Lower lobe of right lung (tissue), 2 donors: ENCODE measurements at regions not wholly inside any gene's neighbourhood (a gene's known extent, or its start where the extent isn't known, plus 50 kb on each side); places are given as distances from the start of the nearest gene placed in this dataset.

ENCODE experiments used
- ATAC-seq, 2 donors: fragments of 200-7000 bp; cut with Tn5 transposase; one replicate each; pipeline ENCODE4 v1.9.1; 2020 to 2022; ENCODE audit warnings: mild to moderate bottlenecking in 2 of 2, moderate library complexity in 2 of 2
- DNase-seq: peaks from one replicate; pipeline ENCODE4 v3.0.0-alpha.2; 2020
- H3K27ac ChIP-seq: fragments of 200-600 bp; one replicate; pipeline ENCODE4 v1.8.0; 2022
- H3K27me3 ChIP-seq: fragments of 200-600 bp; one replicate; pipeline ENCODE4 v1.8.0; 2022; ENCODE audit warnings: low read depth
- H3K36me3 ChIP-seq: fragments of 200-600 bp; one replicate; pipeline ENCODE4 v1.8.0; 2022; ENCODE audit warnings: mild to moderate bottlenecking
- H3K4me1 ChIP-seq: fragments of 200-600 bp; one replicate; pipeline ENCODE4 v1.8.0; 2022
- H3K4me3 ChIP-seq: fragments of 200-600 bp; one replicate; pipeline ENCODE4 v1.8.0; 2022; ENCODE audit warnings: mild to moderate bottlenecking
- H3K9me3 ChIP-seq: fragments of 200-600 bp; one replicate; pipeline ENCODE4 v1.8.0; 2022
- CTCF ChIP-seq: fragments of 200-600 bp; IDR thresholded peaks from one replicate; pipeline ENCODE4 v1.8.0; 2022; ENCODE audit warnings: antibody characterized with exemption, mild to moderate bottlenecking
- intact Hi-C: fragments of 100-400 bp; cut with DNase I; formaldehyde crosslinking; loops from one replicate; pipeline ENCODE4 v1.11.0; 2022
- donor health status: DM: no; HTN: yes; CAD: no; lungs with severe emphysema.

- H3K36me3 ChIP-seq = no peaks in the 10 kb centered on the region
- no peaks in the 10 kb centered on the region for H3K9me3 ChIP-seq
- H3K27me3 ChIP-seq = peaks cover 7% of the 10 kb centered on the region
- DNase-seq (no peak), ATAC-seq (no peak)
- intact Hi-C loops = no loop called here
- H3K4me1 ChIP-seq = no peaks in the 10 kb centered on the region
- no peak overlapping the region for H3K4me3 ChIP-seq
- no peak for TF ChIP-seq CTCF
- no peak overlapping the region for H3K27ac ChIP-seq
These were observed 478.4 kb downstream of the HS3ST3B1 start for GRCh38 chr17:14779241-14779640.

- Histone ChIP-seq H3K4me1 (no peaks in the 10 kb centered on the region), H3K36me3 (no peaks in the 10 kb centered on the region), H3K27ac (no peak overlapping the region), H3K4me3 (no peak overlapping the region), H3K9me3 (no peaks in the 10 kb centered on the region), H3K27me3 (peaks cover 7% of the 10 kb centered on the region)
- ATAC-seq (peak in 1 of 2 donors; percentile 41), DNase-seq (no peak)
- TF ChIP-seq CTCF = no peak
- intact Hi-C loops = no loop called here
These were observed 476.4 kb downstream of the HS3ST3B1 start for GRCh38 chr17:14777291-14777690.

GRCh38 chr17:14776791-14777190 is 475.9 kb downstream of the HS3ST3B1 start:
- no peak for ATAC-seq
- no peaks in the 10 kb centered on the region for H3K36me3 ChIP-seq
- TF ChIP-seq CTCF = no peak

GRCh38 chr17:14775731-14776492 is 475.0 kb downstream of the HS3ST3B1 start:
- Histone ChIP-seq H3K9me3 (no peaks in the 10 kb centered on the region), H3K27ac (no peak overlapping the region), H3K36me3 (no peaks in the 10 kb centered on the region), H3K4me1 (no peaks in the 10 kb centered on the region), H3K4me3 (no peak overlapping the region), H3K27me3 (peaks cover 7% of the 10 kb centered on the region)
- ATAC-seq (peak in 1 of 2 donors; percentile 40), DNase-seq (no peak)
- intact Hi-C loops = no loop called here
- TF ChIP-seq CTCF = no peak

More at GRCh38 chr17:14776791-14777190, 475.9 kb downstream of the HS3ST3B1 start:
- Histone ChIP-seq H3K27ac (no peak overlapping the region), H3K27me3 (peaks cover 7% of the 10 kb centered on the region), H3K4me1 (no peaks in the 10 kb centered on the region), H3K4me3 (no peak overlapping the region), H3K9me3 (no peaks in the 10 kb centered on the region)
- DNase-seq = no peak
- intact Hi-C loops = no loop called here

- no peak for TF ChIP-seq CTCF
- DNase-seq = no peak
- no peak overlapping the region for H3K4me3 ChIP-seq
- no peaks in the 10 kb centered on the region for H3K4me1 ChIP-seq
- no peaks in the 10 kb centered on the region for H3K36me3 ChIP-seq
- intact Hi-C loops = no loop called here
- no peak overlapping the region for H3K27ac ChIP-seq
- no peak for ATAC-seq
- no peaks in the 10 kb centered on the region for H3K9me3 ChIP-seq
- H3K27me3 ChIP-seq = peaks cover 2% of the 10 kb centered on the region
These were observed 473.9 kb downstream of the HS3ST3B1 start for GRCh38 chr17:14774774-14775173.
